GM19452 (cell line): ENCODE measurements at regions not wholly inside any gene's neighbourhood (a gene's known extent, or its start where the extent isn't known, plus 50 kb on each side); places are given as distances from the start of the nearest gene placed in this dataset.
"Not testable (repeated sequence)": the region's sequence is repeated elsewhere in the genome, so short reads cannot be mapped to it uniquely, and the experiment has no call there.

Experiments
- ATAC-seq: cut with Tn5 transposase; IDR thresholded peaks from one replicate; pipeline ENCODE4 v1.9.1; 2021; ENCODE audit not compliant: unreplicated experiment

- no peak for ATAC-seq
These were observed 114.7 kb downstream of the SOX4 start for GRCh38 chr6:21708320-21708580.

DNA sequence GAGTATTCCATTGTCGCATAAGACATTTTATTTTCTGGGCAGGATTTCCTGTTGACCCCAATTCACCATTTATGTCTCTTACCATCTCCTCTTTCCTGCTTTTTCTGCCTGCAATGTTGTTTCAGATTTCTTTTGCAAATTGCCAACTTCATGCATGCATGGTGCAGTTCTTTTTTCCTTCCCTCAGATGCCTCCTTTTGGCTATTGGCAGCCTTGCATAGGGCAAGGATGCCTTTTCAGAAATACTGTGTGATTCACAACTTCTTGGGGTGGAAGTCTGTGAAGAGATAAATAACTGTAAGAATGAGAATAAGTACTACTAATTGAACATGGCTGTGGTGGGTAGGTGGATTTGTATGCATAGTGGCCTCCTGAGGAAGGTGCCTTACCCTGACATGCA, 116.7 kb downstream of the SOX4 start:
- ATAC-seq, result no peak

GRCh38 chr6:21710908-21711627, 117.5 kb downstream of the SOX4 start:
- no peak for ATAC-seq

DNA sequence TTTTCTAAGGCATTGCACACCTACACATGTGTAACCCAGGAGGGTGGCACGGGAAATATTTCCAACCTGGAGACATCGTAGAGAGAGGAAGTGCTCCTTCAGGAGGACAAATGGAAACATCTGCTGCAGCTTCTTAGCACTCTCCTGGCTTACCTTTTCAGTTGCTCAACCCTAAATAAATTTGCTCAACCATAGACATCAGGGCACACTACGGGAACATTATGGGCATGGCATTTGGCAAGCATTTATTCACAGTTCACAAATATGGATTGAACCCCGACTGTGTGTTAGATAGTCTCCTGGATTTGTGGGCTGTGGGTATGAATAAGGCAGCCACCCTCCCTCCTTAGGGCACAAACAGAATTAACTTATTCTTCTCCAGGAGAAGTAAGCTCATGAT, 118.7 kb downstream of the SOX4 start:
- ATAC-seq, result no peak

- ATAC-seq, result no peak
These were observed 119.9 kb downstream of the SOX4 start for GRCh38 chr6:21713481-21713880.

DNA sequence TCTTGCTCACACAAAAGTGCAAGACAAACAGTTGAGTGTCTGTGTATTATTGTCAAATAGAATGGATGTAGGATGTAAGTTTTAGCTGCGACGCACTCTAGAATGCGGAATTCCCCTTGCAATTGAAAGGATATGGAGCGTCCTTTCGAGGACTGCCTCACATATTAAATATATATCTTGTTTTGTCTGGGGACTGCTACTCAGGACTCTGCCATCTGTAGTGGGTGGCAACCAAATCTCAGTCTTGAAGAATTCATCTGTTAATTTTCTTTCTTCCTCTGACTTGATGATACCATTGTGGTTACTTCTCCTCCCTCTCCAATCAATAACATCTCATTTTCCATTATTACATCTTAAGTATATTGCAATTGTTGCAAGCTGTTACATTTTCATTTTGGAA, 121.6 kb downstream of the SOX4 start:
- no peak for ATAC-seq

- ATAC-seq, result no peak
These were observed 129.0 kb downstream of the SOX4 start for GRCh38 chr6:21722510-21722909.

- ATAC-seq, result no peak
These were observed 133.1 kb downstream of the SOX4 start for GRCh38 chr6:21726676-21727075.

GRCh38 chr6:21728141-21728540, 134.6 kb downstream of the SOX4 start:
- ATAC-seq, result no peak

GRCh38 chr6:21729431-21729830, 135.9 kb downstream of the SOX4 start:
- no peak for ATAC-seq

- no peak for ATAC-seq
These were observed 137.0 kb downstream of the SOX4 start for GRCh38 chr6:21730533-21730932.

GRCh38 chr6:21731411-21732031, 138.0 kb downstream of the SOX4 start:
- no peak for ATAC-seq

DNA sequence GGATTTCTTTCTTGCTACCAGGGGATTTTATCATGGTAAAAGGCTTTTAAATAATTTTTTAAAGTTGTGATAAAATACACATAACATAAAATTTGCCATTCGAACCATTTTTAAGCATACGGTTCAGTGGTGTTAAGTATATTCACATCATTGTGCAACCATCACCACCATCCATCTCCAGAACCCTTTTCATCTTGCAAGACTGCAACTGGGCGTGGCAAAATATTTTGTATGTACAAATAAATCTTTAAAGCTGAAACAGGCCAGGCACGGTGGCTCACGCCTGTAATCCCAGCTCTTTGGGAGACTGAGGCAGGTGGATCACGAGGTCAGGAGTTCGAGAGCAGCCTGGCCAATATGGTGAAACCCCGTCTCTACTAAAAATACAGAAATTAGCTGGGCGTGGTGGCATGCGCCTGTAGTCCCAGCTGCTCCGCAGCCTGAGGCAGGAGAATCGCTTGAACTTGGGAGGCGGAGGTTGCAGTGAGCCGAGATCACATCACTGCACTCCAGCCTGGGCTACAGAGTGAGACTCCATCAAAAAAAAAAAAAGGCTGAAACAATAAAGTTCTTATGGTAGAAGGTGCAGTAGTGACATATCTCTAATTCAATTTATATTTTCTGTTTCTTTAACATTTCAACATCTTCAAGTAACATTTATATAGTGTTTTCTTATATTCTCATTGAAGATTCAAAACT, 138.6 kb downstream of the SOX4 start:
- not testable (repeated sequence) for ATAC-seq

DNA sequence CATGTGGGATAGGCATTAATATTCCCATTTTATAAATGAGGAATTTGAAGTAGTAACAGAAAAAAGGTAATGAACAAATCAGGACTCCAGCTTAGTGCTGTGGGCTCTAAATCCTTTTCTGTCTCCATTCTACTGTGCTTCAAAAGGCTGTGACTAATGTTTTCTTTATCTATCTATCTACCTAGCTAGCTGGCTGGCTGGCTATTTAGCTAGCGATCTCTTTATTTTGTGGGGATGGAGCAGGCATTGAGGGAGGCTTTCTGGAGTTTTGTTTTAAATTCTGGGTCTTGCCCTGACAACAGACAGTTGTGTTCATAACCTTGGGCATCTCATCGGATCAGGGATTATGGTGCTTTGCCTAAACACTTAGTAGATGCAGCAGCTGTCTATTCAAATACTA, 139.2 kb downstream of the SOX4 start:
- ATAC-seq, result no peak

GRCh38 chr6:21733311-21733710, 139.8 kb downstream of the SOX4 start:
- no peak for ATAC-seq

- no peak for ATAC-seq
These were observed 140.7 kb downstream of the SOX4 start for GRCh38 chr6:21734204-21734603.

DNA sequence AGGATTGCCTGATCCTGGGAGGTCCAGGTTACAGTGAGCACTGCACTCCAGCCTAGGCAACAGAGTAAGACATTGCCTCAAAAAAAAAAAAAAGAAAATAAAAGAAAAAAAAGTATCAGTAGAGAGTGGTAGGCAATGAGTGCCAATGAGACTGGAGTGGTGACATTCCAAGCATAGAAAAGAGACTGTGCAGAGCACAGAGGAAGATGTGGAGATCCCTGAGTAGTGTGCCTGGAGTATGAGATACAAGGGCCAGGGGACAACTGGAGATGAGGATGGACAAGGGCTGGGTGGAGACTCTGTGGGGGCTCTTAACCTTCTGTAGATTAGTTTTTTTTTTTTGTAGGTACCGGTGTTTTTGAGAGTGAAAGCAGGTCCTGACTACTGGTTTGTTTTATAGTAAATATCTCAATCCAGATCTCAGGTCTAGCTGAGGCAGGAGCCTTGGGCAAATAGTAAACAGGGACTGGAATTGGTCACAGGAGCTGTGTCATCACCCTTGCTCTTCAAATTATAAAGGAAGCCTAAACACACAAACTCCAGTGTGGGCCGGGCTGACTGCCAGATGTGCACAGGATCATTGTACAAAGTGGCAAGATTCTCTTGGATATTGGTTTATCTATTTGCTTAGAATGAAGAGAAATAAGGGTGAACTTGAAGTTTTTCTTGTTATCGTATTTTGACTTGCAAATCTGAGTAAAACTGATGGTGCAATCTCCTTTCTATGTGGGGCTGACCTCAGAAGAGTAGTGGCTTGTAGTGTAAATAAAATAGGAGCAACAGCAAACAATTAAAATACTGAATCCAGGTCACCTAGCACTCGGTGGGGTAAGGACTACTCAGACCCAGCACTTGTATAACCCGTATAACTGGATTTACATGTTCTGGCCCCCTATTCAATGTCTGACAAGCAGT, 144.9 kb downstream of the SOX4 start:
- ATAC-seq, result no peak

- no peak for ATAC-seq
These were observed 145.7 kb downstream of the SOX4 start for GRCh38 chr6:21739241-21739640.

DNA sequence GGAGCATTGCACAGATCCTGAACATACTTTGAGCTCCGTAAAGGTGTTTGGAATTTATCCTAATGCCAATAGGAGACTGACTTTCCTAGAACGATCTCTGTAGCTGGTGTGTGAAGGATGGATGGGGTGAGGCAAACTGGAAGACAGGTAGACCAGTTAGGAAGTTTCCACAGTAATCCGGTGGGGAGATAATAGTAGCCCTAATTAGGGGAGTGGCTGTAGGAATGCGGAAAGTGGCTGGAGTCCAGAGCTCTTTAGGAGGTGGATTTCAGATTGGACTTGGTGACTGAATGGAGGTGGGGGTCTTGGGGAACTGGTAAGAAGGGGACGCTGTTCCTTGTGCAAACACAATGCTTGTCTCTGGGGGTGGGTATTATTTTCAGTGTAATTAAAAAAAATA, 146.3 kb downstream of the SOX4 start:
- no peak for ATAC-seq

DNA sequence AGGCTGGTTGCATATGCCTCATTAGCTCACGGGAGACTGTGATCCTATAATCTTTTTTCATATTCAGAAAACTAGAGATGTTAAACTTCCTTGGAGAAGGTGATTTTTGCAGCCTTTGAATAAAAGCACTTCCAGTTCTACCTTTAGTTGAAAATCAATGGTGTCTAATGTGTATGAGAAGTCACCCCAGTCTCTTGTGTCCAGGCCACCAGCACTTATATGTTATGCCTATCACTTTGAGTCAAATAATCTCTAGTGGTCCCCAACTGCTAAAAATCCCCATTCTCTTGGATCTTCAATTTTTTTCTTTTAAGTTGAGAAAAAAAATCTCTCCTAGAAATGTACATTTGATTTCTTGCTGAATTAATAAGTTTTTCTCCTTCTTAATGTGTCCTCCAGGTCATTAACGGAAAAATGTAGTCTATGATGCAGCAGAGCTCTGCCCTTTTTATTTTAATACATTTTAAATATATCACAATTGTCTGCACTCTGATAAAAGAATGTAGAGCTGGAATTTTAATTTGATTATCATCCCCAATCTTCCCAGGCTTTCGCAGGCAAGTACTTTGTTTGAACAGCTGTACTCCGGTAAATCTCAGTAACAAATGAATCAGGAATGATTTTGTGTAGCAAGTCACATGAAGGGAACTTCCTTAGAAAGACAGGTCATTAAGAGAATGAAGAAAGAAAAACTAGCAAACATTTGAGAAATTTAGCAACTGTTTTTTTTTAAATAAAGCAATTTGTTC, 147.0 kb downstream of the SOX4 start:
- no peak for ATAC-seq
